MCF 10A (cell line): ENCODE measurements at regions not wholly inside any gene's neighbourhood (a gene's known extent, or its start where the extent isn't known, plus 50 kb on each side); places are given as distances from the start of the nearest gene placed in this dataset.

ENCODE experiments used
- BruUV-seq: library from RNA; stranded (reverse); fragments of 400-500 nt; replicated peaks from 2 replicates; lab custom pipeline; 2021; lab: Mats Ljungman, UMichigan
- CTCF ChIA-PET: fragments of 300-600 bp; sonication (Branson Sonifier 250); formaldehyde crosslinking; extraction: SDS; loops from one replicate; lab custom pipeline; 2021; ENCODE audit warnings: antibody characterized with exemption, inconsistent platforms; lab: Yijun Ruan, JAX
- POLR2A ChIA-PET: fragments of 300-600, 350-650 bp; sonication (Branson Sonifier 250); formaldehyde crosslinking; extraction: SDS; loops from one replicate; lab custom pipeline; 2020; ENCODE audit warnings: antibody characterized with exemption, inconsistent platforms; lab: Yijun Ruan, JAX
- DNase-seq: peaks from one replicate; pipeline ENCODE4 v3.0.0-alpha.2; 2018; ENCODE audit not compliant: unreplicated experiment
- H3K27ac Mint-ChIP-seq: one replicate; pipeline ENCODE4 v1.8.0; 2022; ENCODE audit warnings: mild to moderate bottlenecking, low read depth, mixed read lengths; ENCODE audit not compliant: unreplicated experiment
- H3K27me3 Mint-ChIP-seq: one replicate; pipeline ENCODE4 v1.8.0; 2022; ENCODE audit warnings: mixed read lengths; ENCODE audit not compliant: insufficient read depth, unreplicated experiment
- H3K36me3 Mint-ChIP-seq: one replicate; pipeline ENCODE4 v1.8.0; 2022; ENCODE audit warnings: mild to moderate bottlenecking, moderate library complexity, mixed read lengths; ENCODE audit not compliant: insufficient read depth, unreplicated experiment
- H3K4me1 Mint-ChIP-seq: one replicate; pipeline ENCODE4 v1.8.0; 2022; ENCODE audit warnings: mixed read lengths; ENCODE audit not compliant: insufficient read depth, unreplicated experiment
- H3K4me3 Mint-ChIP-seq: one replicate; pipeline ENCODE4 v1.8.0; 2022; ENCODE audit warnings: mild to moderate bottlenecking, moderate library complexity, mixed read lengths; ENCODE audit not compliant: unreplicated experiment
- H3K9me3 Mint-ChIP-seq: one replicate; pipeline ENCODE4 v1.8.0; 2022; ENCODE audit warnings: mixed read lengths; ENCODE audit not compliant: unreplicated experiment
- CTCF ChIP-seq: fragments of 200-600 bp; IDR thresholded peaks from one replicate; pipeline ENCODE4 v1.8.0; 2022; ENCODE audit warnings: antibody characterized with exemption, mild to moderate bottlenecking; ENCODE audit not compliant: unreplicated experiment
- intact Hi-C: fragments of 100-400 bp; cut with micrococcal nuclease; formaldehyde crosslinking; loops from 2 replicates; pipeline ENCODE4 v1.14.1; 2022

- DNase-seq = no peak
- Mint-ChIP-seq H3K9me3 (no peaks in the 10 kb centered on the region), H3K36me3 (no peaks in the 10 kb centered on the region), H3K27ac (no peak overlapping the region), H3K4me1 (no peaks in the 10 kb centered on the region), H3K4me3 (no peak overlapping the region), H3K27me3 (peaks cover 37% of the 10 kb centered on the region)
- BruUV-seq = no TSS peak
- ChIA-PET POLR2A (no interaction called here), CTCF (no interaction called here)
- intact Hi-C loops = no loop called here
- TF ChIP-seq CTCF = no peak
Observed at GRCh38 chr2:114061566-114062098, 171.7 kb downstream of the ACTR3 start.

GRCh38 chr2:114063346-114063745 is 173.5 kb downstream of the ACTR3 start:
- no peak overlapping the region for H3K27ac Mint-ChIP-seq
- no peaks in the 10 kb centered on the region for H3K4me1 Mint-ChIP-seq
- intact Hi-C loops = no loop called here
- H3K27me3 Mint-ChIP-seq = peaks cover 37% of the 10 kb centered on the region
- ChIA-PET POLR2A (no interaction called here), CTCF (interaction anchor here (0.6 to 0.7 kb wide), 2 partner anchors 48 to 50 kb away, joined by 3 read pairs; no protein-coding TSS in a partner anchor)
- no peaks in the 10 kb centered on the region for H3K9me3 Mint-ChIP-seq
- H3K4me3 Mint-ChIP-seq = no peak overlapping the region
- H3K36me3 Mint-ChIP-seq = no peaks in the 10 kb centered on the region
- DNase-seq = no peak
- TF ChIP-seq CTCF = no peak
- BruUV-seq = no TSS peak

GRCh38 chr2:114065731-114066130 is 175.8 kb downstream of the ACTR3 start:
- no peak for DNase-seq
- POLR2A ChIA-PET = no interaction called here
- no peak for TF ChIP-seq CTCF
- H3K36me3 Mint-ChIP-seq = no peaks in the 10 kb centered on the region
- intact Hi-C loops = no loop called here
- H3K27me3 Mint-ChIP-seq = peaks cover 39% of the 10 kb centered on the region
- no peaks in the 10 kb centered on the region for H3K9me3 Mint-ChIP-seq
- no peaks in the 10 kb centered on the region for H3K4me1 Mint-ChIP-seq
- H3K27ac Mint-ChIP-seq = no peak overlapping the region
- CTCF ChIA-PET = interaction anchor here (0.9 kb wide), 1 partner anchor 17 kb away, joined by 3 read pairs; no protein-coding TSS in a partner anchor
- no peak overlapping the region for H3K4me3 Mint-ChIP-seq
- BruUV-seq = no TSS peak

- no peak overlapping the region for H3K4me3 Mint-ChIP-seq
- H3K4me1 Mint-ChIP-seq = no peaks in the 10 kb centered on the region
- H3K9me3 Mint-ChIP-seq = no peaks in the 10 kb centered on the region
- TF ChIP-seq CTCF = no peak
- no TSS peak for BruUV-seq
- POLR2A ChIA-PET = no interaction called here
- no peak for DNase-seq
- CTCF ChIA-PET = interaction anchor here (0.9 kb wide), 1 partner anchor 16 kb away, joined by 3 read pairs; no protein-coding TSS in a partner anchor
- peaks cover 39% of the 10 kb centered on the region for H3K27me3 Mint-ChIP-seq
- no peaks in the 10 kb centered on the region for H3K36me3 Mint-ChIP-seq
- intact Hi-C loops = no loop called here
- no peak overlapping the region for H3K27ac Mint-ChIP-seq
Observed at GRCh38 chr2:114066186-114066747, 176.4 kb downstream of the ACTR3 start.
